ENCODE measurements at regions not wholly inside any gene's neighbourhood (a gene's known extent, or its start where the extent isn't known, plus 50 kb on each side); places are given as distances from the start of the nearest gene placed in this dataset.

DNA sequence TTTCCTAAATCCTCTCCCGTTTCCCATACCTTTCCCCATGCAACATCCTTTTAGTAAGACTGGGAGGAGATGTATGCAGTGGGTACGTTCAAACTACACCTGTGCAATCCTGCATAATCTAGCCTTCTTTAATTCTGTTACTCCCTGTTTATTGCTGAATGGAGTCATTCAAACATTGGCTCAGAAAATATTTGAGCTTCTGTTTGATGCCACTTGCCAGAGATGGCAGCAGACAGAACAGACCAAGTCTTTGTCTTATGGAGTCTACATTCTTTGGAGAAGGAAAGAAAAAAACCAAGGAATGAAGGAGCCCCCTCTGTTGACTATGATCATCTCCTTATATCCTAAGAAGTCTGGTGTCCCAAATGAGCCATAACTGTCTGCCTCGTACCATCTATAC, 288.8 kb downstream of the HAPSTR1 start:
- no peak for DNase-seq (ENCODE audit: low read depth in 2 of 2)
- TF ChIP-seq, protein P1, sequence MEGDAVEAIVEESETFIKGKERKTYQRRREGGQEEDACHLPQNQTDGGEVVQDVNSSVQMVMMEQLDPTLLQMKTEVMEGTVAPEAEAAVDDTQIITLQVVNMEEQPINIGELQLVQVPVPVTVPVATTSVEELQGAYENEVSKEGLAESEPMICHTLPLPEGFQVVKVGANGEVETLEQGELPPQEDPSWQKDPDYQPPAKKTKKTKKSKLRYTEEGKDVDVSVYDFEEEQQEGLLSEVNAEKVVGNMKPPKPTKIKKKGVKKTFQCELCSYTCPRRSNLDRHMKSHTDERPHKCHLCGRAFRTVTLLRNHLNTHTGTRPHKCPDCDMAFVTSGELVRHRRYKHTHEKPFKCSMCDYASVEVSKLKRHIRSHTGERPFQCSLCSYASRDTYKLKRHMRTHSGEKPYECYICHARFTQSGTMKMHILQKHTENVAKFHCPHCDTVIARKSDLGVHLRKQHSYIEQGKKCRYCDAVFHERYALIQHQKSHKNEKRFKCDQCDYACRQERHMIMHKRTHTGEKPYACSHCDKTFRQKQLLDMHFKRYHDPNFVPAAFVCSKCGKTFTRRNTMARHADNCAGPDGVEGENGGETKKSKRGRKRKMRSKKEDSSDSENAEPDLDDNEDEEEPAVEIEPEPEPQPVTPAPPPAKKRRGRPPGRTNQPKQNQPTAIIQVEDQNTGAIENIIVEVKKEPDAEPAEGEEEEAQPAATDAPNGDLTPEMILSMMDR (IDR thresholded peaks at IDR 0.05; ENCODE audit: low read depth, low read length) = no peak
- no peak overlapping the region for H3K4me3 ChIP-seq (replicated peaks in 1 of 2; ENCODE audit: low read depth in 2 of 2, low read length in 2 of 2)

DNA sequence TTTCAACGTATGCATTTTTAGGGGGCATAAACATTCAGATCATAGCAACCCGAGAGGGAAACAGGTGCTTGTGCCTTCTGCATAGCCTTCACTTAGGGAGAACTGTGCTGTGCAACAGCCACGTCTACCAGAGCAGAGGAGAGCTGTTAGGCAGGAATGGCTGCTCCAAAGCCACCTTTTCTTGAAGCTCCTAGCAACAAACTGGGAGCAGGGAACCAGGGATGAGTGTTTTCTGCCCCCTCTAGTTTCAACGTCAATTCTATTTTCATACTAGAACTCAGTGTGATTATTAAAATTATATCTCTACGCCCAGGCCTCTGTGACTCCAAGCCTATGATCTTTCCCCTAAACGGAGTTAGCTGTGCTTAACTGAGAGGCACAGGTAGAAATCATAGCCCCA, 290.0 kb downstream of the HAPSTR1 start:
- TF ChIP-seq, protein P1 (IDR thresholded peaks at IDR 0.05; ENCODE audit: low read depth, low read length) = no peak
- no peak overlapping the region for H3K4me3 ChIP-seq (replicated peaks in 1 of 2; ENCODE audit: low read depth in 2 of 2, low read length in 2 of 2)
- no peak for DNase-seq (ENCODE audit: low read depth in 2 of 2)

DNA sequence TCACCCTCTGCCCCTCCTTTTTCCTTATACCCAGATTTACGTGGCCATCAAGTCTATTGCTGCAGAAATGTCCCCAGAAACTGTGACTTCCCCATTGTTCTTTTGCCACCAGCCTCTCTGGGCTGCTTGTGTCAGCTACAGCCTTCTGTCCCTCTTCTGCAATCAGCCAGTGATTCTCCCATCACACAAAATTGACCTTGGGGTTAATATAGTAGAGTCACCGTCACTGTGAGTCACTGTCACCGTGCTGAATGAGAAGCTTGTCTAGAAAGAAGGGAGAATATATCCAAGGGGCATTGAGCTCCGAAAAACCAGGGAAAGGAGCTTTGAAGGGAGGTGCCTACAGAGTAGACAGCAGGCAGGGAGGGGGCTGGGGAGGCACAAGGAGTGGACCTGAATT, 290.5 kb downstream of the HAPSTR1 start:
- TF ChIP-seq, protein P1 (IDR thresholded peaks at IDR 0.05; ENCODE audit: low read depth, low read length) = no peak
- no peak for DNase-seq (ENCODE audit: low read depth in 2 of 2)
- no peak overlapping the region for H3K4me3 ChIP-seq (replicated peaks in 1 of 2; ENCODE audit: low read depth in 2 of 2, low read length in 2 of 2)

DNA sequence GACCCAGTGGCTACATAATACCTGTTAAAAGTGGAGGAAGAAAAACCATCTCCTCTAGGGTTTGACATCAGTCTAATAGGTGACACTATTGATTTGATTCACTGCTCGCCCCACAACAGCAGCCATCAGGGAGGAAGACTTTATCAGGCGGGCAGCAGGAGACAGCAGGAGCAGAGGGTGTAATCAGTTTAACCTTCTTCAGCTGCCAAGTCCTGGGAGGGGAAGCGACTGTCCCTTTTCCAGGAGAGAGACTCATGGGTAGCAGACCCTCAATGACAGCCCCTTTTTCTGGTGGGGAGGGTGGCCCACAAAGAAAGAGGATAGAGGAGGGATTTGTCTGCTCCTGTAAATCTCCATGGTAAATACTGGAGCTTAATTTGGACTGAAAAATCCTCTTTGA, 291.8 kb downstream of the HAPSTR1 start:
- TF ChIP-seq, protein P1 (IDR thresholded peaks at IDR 0.05; ENCODE audit: low read depth, low read length) = no peak
- H3K4me3 ChIP-seq (replicated peaks in 1 of 2; ENCODE audit: low read depth in 2 of 2, low read length in 2 of 2) = no peak overlapping the region
- DNase-seq (ENCODE audit: low read depth in 2 of 2) = no peak

DNA sequence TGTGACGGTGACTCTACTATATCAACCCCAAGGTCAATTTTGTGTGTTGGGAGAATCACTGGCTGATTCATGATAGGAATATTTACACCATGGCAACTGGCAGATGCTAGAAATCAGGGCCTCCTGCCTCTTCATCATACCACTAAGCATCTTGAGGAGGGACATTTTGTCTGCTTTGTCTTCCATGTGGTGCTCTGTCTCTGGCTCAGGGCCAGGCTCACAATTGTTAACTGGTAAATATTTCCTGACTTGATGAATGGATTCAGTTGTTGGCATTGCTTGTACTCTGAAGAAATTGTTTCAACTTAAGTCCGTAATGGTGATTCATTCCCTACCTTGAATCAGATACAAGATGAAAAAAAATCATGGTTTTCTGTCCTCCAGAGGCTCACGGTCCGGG, 292.7 kb downstream of the HAPSTR1 start:
- TF ChIP-seq, protein P1 (IDR thresholded peaks at IDR 0.05; ENCODE audit: low read depth, low read length) = no peak
- DNase-seq (ENCODE audit: low read depth in 2 of 2) = no peak
- H3K4me3 ChIP-seq (replicated peaks in 1 of 2; ENCODE audit: low read depth in 2 of 2, low read length in 2 of 2) = no peak overlapping the region

DNA sequence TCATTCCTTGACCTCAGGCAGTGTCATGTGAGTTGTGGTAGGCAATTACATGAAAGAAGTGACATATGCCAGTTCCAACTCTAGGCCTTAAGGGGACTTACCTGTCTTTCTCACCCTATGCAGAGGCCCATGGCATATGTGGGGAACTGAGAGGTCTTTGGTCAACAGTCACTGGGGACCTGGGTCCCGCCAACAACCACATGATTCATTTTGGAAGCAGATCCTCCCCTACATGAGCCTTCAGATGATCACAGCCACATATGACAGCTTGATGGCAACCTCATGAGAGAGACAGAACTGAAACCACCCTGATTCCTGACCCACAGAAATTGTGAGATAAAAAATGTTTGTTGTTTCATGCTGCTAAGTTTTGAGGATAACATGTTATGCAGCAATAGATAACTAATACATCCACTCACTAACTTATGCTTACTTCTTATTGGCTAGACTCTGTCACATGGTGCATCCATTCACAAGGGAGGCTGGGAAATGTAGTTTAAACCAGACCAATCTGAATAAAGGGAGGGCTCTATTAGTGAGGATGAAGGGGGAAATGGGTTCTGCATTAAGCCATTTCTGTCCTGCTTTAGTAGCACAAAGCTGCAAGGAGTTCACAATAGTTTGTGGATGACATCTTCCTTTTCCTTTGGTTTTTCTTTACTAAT, 298.2 kb downstream of the HAPSTR1 start:
- DNase-seq (ENCODE audit: low read depth in 2 of 2) = no peak
- TF ChIP-seq, protein P1 (IDR thresholded peaks at IDR 0.05; ENCODE audit: low read depth, low read length) = no peak
- no peak overlapping the region for H3K4me3 ChIP-seq (replicated peaks in 1 of 2; ENCODE audit: low read depth in 2 of 2, low read length in 2 of 2)

DNA sequence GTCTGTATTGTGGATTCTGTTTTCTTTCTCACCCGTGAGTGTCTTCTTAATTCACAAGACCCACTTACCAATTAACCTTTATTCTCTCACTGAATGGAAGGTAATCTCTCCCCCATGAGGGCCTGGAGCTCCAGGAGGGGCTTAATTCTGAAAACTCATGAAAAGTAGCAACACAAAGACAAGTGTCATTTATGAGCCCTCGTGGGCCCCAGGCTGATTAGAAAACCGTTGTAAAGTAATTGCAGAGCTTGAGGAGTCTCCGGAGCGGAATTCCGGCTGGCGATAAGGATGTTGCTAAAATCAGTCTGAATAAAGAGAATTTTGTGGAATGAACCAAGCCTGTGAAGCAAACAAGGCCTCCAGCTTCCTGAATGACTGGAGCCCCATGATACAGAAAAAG, 301.5 kb downstream of the HAPSTR1 start:
- no peak for DNase-seq (ENCODE audit: low read depth in 2 of 2)
- TF ChIP-seq, protein P1 (IDR thresholded peaks at IDR 0.05; ENCODE audit: low read depth, low read length) = no peak

More for the DNA sequence above, 301.5 kb downstream of the HAPSTR1 start:
- no peak overlapping the region for H3K4me3 ChIP-seq (replicated peaks in 1 of 2; ENCODE audit: low read depth in 2 of 2, low read length in 2 of 2)
